ENCODE measurements at regions not wholly inside any gene's neighbourhood (a gene's known extent, or its start where the extent isn't known, plus 50 kb on each side); places are given as distances from the start of the nearest gene placed in this dataset.
"Not testable (repeated sequence)": the region's sequence is repeated elsewhere in the genome, so short reads cannot be mapped to it uniquely, and the experiment has no call there.

- Histone ChIP-seq H3K9me3 (replicated peaks; ENCODE audit: control insufficient read depth, insufficient read depth, low read depth, low read length) (no peaks in the 10 kb centered on the region), H3K9ac (ENCODE audit: insufficient read depth in 1 of 2, low read depth in 2 of 2, low read length in 2 of 2) (no peak overlapping the region), H3K79me2 (ENCODE audit: control insufficient read depth, insufficient read depth, low read length) (no peaks in the 10 kb centered on the region), H3K36me3 (ENCODE audit: control insufficient read depth, insufficient read depth, low read length) (no peaks in the 10 kb centered on the region), H4K20me1 (replicated peaks; ENCODE audit: control insufficient read depth, insufficient read depth, low read length) (no peaks in the 10 kb centered on the region), H2AFZ (ENCODE audit: low read depth, low read length) (no peak overlapping the region), H3K4me3 (no peak overlapping the region), H3K27me3 (ENCODE audit: control insufficient read depth in 2 of 2, insufficient read depth in 2 of 2, low read length in 2 of 2) (no peaks in the 10 kb centered on the region), H3K27ac (ENCODE audit: extremely low read depth, low read depth, low read length) (no peak overlapping the region), H3K4me1 (replicated peaks in 1 of 2; ENCODE audit: control insufficient read depth in 2 of 2, insufficient read depth in 2 of 2, low read length in 2 of 2) (no peaks in the 10 kb centered on the region), H3K9me1 (ENCODE audit: control insufficient read depth, insufficient read depth, low read length) (no peaks in the 10 kb centered on the region), H3K4me2 (ENCODE audit: insufficient read depth, low read length) (no peak overlapping the region)
- no peak for FAIRE-seq
- 0% methylated on average over 3 of the region's 3 CpGs for WGBS (ENCODE audit: insufficient coverage, low coverage, missing lambda C conversion rate)
- in situ Hi-C loops (cut with MboI) = no loop called here
- POLR2A ChIA-PET = interaction anchor here (0.6 kb wide), 1 partner anchor 57 kb away, joined by 3 read pairs; no protein-coding TSS in a partner anchor
- DNase-seq (ENCODE audit: extremely low read depth in 1 of 4, low spot score in 3 of 4) = no peak
- no TSS peak for BruUV-seq (replicated peaks)
- CTCF ChIA-PET (ENCODE audit: low intra/inter-chr PET ratio) = no interaction called here
- no peak for ATAC-seq
- intact Hi-C loops (cut with micrococcal nuclease) = no loop called here
- TF ChIP-seq RBFOX2 (IDR thresholded peaks at IDR 0.05; ENCODE audit: low read depth, low read length) (no peak), ZNF347 (CRISPR knock-in tag; IDR thresholded peaks at IDR 0.05; ENCODE audit: low read depth) (no peak), ZNF551 (CRISPR knock-in tag; IDR thresholded peaks at IDR 0.05) (no peak), MCM5 (IDR thresholded peaks at IDR 0.05; ENCODE audit: low read depth) (no peak), XRCC4 (IDR thresholded peaks at IDR 0.05; ENCODE audit: extremely low read depth, insufficient read depth, insufficient read length) (no peak), ARHGAP35 (IDR thresholded peaks at IDR 0.05; ENCODE audit: partially characterized antibody) (no peak)
- TF ChIP-seq, protein P1, sequence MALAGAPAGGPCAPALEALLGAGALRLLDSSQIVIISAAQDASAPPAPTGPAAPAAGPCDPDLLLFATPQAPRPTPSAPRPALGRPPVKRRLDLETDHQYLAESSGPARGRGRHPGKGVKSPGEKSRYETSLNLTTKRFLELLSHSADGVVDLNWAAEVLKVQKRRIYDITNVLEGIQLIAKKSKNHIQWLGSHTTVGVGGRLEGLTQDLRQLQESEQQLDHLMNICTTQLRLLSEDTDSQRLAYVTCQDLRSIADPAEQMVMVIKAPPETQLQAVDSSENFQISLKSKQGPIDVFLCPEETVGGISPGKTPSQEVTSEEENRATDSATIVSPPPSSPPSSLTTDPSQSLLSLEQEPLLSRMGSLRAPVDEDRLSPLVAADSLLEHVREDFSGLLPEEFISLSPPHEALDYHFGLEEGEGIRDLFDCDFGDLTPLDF (CRISPR knock-in tag; IDR thresholded peaks at IDR 0.05) = no peak
Measured at GRCh38 chr6:115415378-115415777, 645.3 kb downstream of the FRK start.

- DNase-seq (ENCODE audit: extremely low read depth in 1 of 4, low spot score in 3 of 4); H4K20me1 ChIP-seq (replicated peaks; ENCODE audit: control insufficient read depth, insufficient read depth, low read length); FAIRE-seq; intact Hi-C loops (cut with micrococcal nuclease); H3K4me3 ChIP-seq; in situ Hi-C loops (cut with MboI); H2AFZ ChIP-seq (ENCODE audit: low read depth, low read length); H3K27me3 ChIP-seq (ENCODE audit: control insufficient read depth in 2 of 2, insufficient read depth in 2 of 2, low read length in 2 of 2); H3K9me1 ChIP-seq (ENCODE audit: control insufficient read depth, insufficient read depth, low read length); CTCF ChIA-PET (ENCODE audit: low intra/inter-chr PET ratio); H3K9me3 ChIP-seq (replicated peaks; ENCODE audit: control insufficient read depth, insufficient read depth, low read depth, low read length); H3K9ac ChIP-seq (ENCODE audit: insufficient read depth in 1 of 2, low read depth in 2 of 2, low read length in 2 of 2); ATAC-seq; H3K4me2 ChIP-seq (ENCODE audit: insufficient read depth, low read length); BruUV-seq (replicated peaks); H3K27ac ChIP-seq (ENCODE audit: extremely low read depth, low read depth, low read length); H3K36me3 ChIP-seq (ENCODE audit: control insufficient read depth, insufficient read depth, low read length); H3K4me1 ChIP-seq (replicated peaks in 1 of 2; ENCODE audit: control insufficient read depth in 2 of 2, insufficient read depth in 2 of 2, low read length in 2 of 2); H3K79me2 ChIP-seq (ENCODE audit: control insufficient read depth, insufficient read depth, low read length): not testable (repeated sequence)
- WGBS (ENCODE audit: insufficient coverage, low coverage, missing lambda C conversion rate) = 1% methylated on average over 6 of the region's 6 CpGs
- POLR2A ChIA-PET = interaction anchor here (0.6 kb wide), 1 partner anchor 56 kb away, joined by 3 read pairs; no protein-coding TSS in a partner anchor
Measured at GRCh38 chr6:115414916-115415315, 645.8 kb downstream of the FRK start.

Data from K562 (cell line).